Erythroblast (primary cell): ENCODE measurements at regions not wholly inside any gene's neighbourhood (a gene's known extent, or its start where the extent isn't known, plus 50 kb on each side); places are given as distances from the start of the nearest gene placed in this dataset.

ENCODE experiments used
- GATA1 ChIP-seq: IDR thresholded peaks from 2 replicates; pipeline ENCODE4 v1.6.1; 2011; ENCODE audit warnings: low read depth, mild to moderate bottlenecking, control low read depth, low read length, moderate library complexity
- POLR2A ChIP-seq: IDR thresholded peaks from 2 replicates; pipeline ENCODE4 v1.6.1; 2011; ENCODE audit warnings: mild to moderate bottlenecking, low read length

GRCh38 chr19:30968210-30968609, 381.0 kb downstream of the TSHZ3 start:
- TF ChIP-seq POLR2A: no peak
- no peak for TF ChIP-seq GATA1
